MCF 10A (cell line): ENCODE measurements at regions not wholly inside any gene's neighbourhood (a gene's known extent, or its start where the extent isn't known, plus 50 kb on each side); places are given as distances from the start of the nearest gene placed in this dataset.

Experiments
- BruUV-seq: library from RNA; stranded (reverse); fragments of 400-500 nt; replicated peaks from 2 replicates; lab custom pipeline; 2021; lab: Mats Ljungman, UMichigan
- CTCF ChIA-PET: fragments of 300-600 bp; sonication (Branson Sonifier 250); formaldehyde crosslinking; extraction: SDS; loops from one replicate; lab custom pipeline; 2021; ENCODE audit warnings: antibody characterized with exemption, inconsistent platforms; lab: Yijun Ruan, JAX
- POLR2A ChIA-PET: fragments of 300-600, 350-650 bp; sonication (Branson Sonifier 250); formaldehyde crosslinking; extraction: SDS; loops from one replicate; lab custom pipeline; 2020; ENCODE audit warnings: antibody characterized with exemption, inconsistent platforms; lab: Yijun Ruan, JAX
- DNase-seq: peaks from one replicate; pipeline ENCODE4 v3.0.0-alpha.2; 2018; ENCODE audit not compliant: unreplicated experiment
- H3K27ac Mint-ChIP-seq: one replicate; pipeline ENCODE4 v1.8.0; 2022; ENCODE audit warnings: mild to moderate bottlenecking, low read depth, mixed read lengths; ENCODE audit not compliant: unreplicated experiment
- H3K27me3 Mint-ChIP-seq: one replicate; pipeline ENCODE4 v1.8.0; 2022; ENCODE audit warnings: mixed read lengths; ENCODE audit not compliant: insufficient read depth, unreplicated experiment
- H3K36me3 Mint-ChIP-seq: one replicate; pipeline ENCODE4 v1.8.0; 2022; ENCODE audit warnings: mild to moderate bottlenecking, moderate library complexity, mixed read lengths; ENCODE audit not compliant: insufficient read depth, unreplicated experiment
- H3K4me1 Mint-ChIP-seq: one replicate; pipeline ENCODE4 v1.8.0; 2022; ENCODE audit warnings: mixed read lengths; ENCODE audit not compliant: insufficient read depth, unreplicated experiment
- H3K4me3 Mint-ChIP-seq: one replicate; pipeline ENCODE4 v1.8.0; 2022; ENCODE audit warnings: mild to moderate bottlenecking, moderate library complexity, mixed read lengths; ENCODE audit not compliant: unreplicated experiment
- H3K9me3 Mint-ChIP-seq: one replicate; pipeline ENCODE4 v1.8.0; 2022; ENCODE audit warnings: mixed read lengths; ENCODE audit not compliant: unreplicated experiment
- CTCF ChIP-seq: fragments of 200-600 bp; IDR thresholded peaks from one replicate; pipeline ENCODE4 v1.8.0; 2022; ENCODE audit warnings: antibody characterized with exemption, mild to moderate bottlenecking; ENCODE audit not compliant: unreplicated experiment
- intact Hi-C: fragments of 100-400 bp; cut with micrococcal nuclease; formaldehyde crosslinking; loops from 2 replicates; pipeline ENCODE4 v1.14.1; 2022

GRCh38 chr1:57530206-57530910 is 106.5 kb upstream of the DAB1 start:
- H3K27ac Mint-ChIP-seq = no peak overlapping the region
- no peak overlapping the region for H3K4me3 Mint-ChIP-seq
- H3K4me1 Mint-ChIP-seq = no peaks in the 10 kb centered on the region
- POLR2A ChIA-PET = no interaction called here
- H3K27me3 Mint-ChIP-seq = peaks cover 4% of the 10 kb centered on the region
- BruUV-seq = no TSS peak
- CTCF ChIA-PET = interaction anchor here (0.9 to 1.1 kb wide), 2 partner anchors 9 to 131 kb away, joined by 3 to 4 read pairs; no protein-coding TSS in a partner anchor
- intact Hi-C loops = no loop called here
- TF ChIP-seq CTCF = no peak
- no peak for DNase-seq
- H3K36me3 Mint-ChIP-seq = no peaks in the 10 kb centered on the region
- peaks cover 17% of the 10 kb centered on the region for H3K9me3 Mint-ChIP-seq

- Mint-ChIP-seq H3K36me3 (no peaks in the 10 kb centered on the region), H3K27ac (no peak overlapping the region), H3K27me3 (peaks cover 15% of the 10 kb centered on the region), H3K4me3 (no peak overlapping the region), H3K4me1 (no peaks in the 10 kb centered on the region), H3K9me3 (no peaks in the 10 kb centered on the region)
- no TSS peak for BruUV-seq
- ChIA-PET POLR2A (no interaction called here), CTCF (interaction anchor here (0.5 to 1.2 kb wide), 2 partner anchors 253 to 641 kb away, joined by 3 read pairs; no protein-coding TSS in a partner anchor)
- no peak for DNase-seq
- intact Hi-C loops = no loop called here
- TF ChIP-seq CTCF = no peak
These were observed 98.7 kb upstream of the DAB1 start for GRCh38 chr1:57522575-57522974.

- H3K4me1 Mint-ChIP-seq = no peaks in the 10 kb centered on the region
- TF ChIP-seq CTCF = no peak
- H3K36me3 Mint-ChIP-seq = no peaks in the 10 kb centered on the region
- no TSS peak for BruUV-seq
- ChIA-PET POLR2A (no interaction called here), CTCF (interaction anchor here (1.0 to 1.5 kb wide), 2 partner anchors 9 to 28 kb away, joined by 4 read pairs; no protein-coding TSS in a partner anchor)
- no peak for DNase-seq
- H3K9me3 Mint-ChIP-seq = no peaks in the 10 kb centered on the region
- intact Hi-C loops = no loop called here
- H3K27me3 Mint-ChIP-seq = peaks cover 25% of the 10 kb centered on the region
- H3K27ac Mint-ChIP-seq = no peak overlapping the region
- no peak overlapping the region for H3K4me3 Mint-ChIP-seq
These were observed 97.1 kb upstream of the DAB1 start for GRCh38 chr1:57520743-57521515.

GRCh38 chr1:57518496-57518895 is 94.6 kb upstream of the DAB1 start:
- no peaks in the 10 kb centered on the region for H3K36me3 Mint-ChIP-seq

More at GRCh38 chr1:57518496-57518895, 94.6 kb upstream of the DAB1 start:
- H3K27me3 Mint-ChIP-seq = peaks cover 20% of the 10 kb centered on the region
- no TSS peak for BruUV-seq
- H3K4me1 Mint-ChIP-seq = no peaks in the 10 kb centered on the region
- intact Hi-C loops = no loop called here
- DNase-seq = no peak
- no peak for TF ChIP-seq CTCF
- POLR2A ChIA-PET = no interaction called here
- CTCF ChIA-PET = interaction anchor here (0.7 kb wide), 1 partner anchor 429 kb away, joined by 5 read pairs; no protein-coding TSS in a partner anchor
- H3K4me3 Mint-ChIP-seq = no peak overlapping the region
- H3K27ac Mint-ChIP-seq = no peak overlapping the region
- no peaks in the 10 kb centered on the region for H3K9me3 Mint-ChIP-seq
